ENCODE measurements at regions not wholly inside any gene's neighbourhood (a gene's known extent, or its start where the extent isn't known, plus 50 kb on each side); places are given as distances from the start of the nearest gene placed in this dataset.

DNA sequence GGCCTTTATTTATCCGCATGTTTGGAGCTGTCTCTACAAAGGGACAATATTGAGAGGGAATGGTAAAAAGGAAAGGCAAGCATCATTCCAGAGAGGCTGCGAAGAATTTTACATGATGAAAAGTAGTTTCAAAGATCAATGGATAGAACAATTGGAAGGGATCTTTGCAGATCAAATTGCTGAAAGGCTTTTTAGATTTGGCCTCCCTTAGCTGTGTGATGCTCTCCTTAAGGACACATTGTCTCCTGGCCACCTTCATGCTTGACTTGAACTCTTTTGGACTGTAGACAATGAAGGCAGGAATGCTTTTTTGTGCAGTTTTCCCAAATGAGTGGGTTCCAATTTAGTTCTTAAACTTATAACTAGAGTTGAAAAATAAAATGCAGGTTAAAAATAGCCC, 344.7 kb downstream of the ARL4A start:
- H3K4me1 ChIP-seq (replicated peaks in 1 of 2), result no peaks in the 10 kb centered on the region
- H3K4me3 ChIP-seq, result no peak overlapping the region
- TF ChIP-seq POLR2A (IDR thresholded peaks at IDR 0.05) (no peak), CTCF (IDR thresholded peaks at IDR 0.05) (no peak)
- no peaks in the 10 kb centered on the region for H3K9me3 ChIP-seq (replicated peaks in 1 of 3)
- H3K27ac ChIP-seq, result no peak overlapping the region
- no peaks in the 10 kb centered on the region for H3K36me3 ChIP-seq (replicated peaks in 1 of 2)
- no peak for DNase-seq
- no peaks in the 10 kb centered on the region for H3K27me3 ChIP-seq
- WGBS, 4 donors, result 93 to 98% (median 94%) methylated on average over 2 of the region's 2 CpGs
- intact Hi-C loops (cut with DNase I), result no loop called here

DNA sequence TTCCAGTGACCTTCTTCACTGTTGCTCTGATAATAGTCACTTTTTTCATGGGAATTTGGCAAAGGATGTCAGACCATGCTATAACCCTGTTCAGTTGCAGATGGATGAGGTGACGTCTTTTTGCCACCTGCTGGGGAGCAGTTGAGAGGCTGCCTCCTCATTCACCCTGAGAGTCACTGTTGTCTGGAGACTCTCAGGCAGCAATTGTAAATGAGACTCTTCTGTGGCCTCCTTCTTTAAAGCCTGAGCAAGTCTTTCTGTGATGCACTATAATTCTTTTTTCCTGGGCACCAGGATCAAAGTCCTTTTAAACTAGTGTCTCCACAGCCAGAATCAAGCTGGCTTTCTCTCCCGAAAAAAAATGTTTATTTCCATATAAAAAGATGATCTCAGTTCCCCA, 345.1 kb downstream of the ARL4A start:
- WGBS, 4 donors, result 38 to 61% (median 43%) methylated on average over 2 of the region's 2 CpGs
- Histone ChIP-seq H3K4me3 (no peak overlapping the region), H3K27me3 (no peaks in the 10 kb centered on the region), H3K9me3 (replicated peaks in 1 of 3) (no peaks in the 10 kb centered on the region), H3K27ac (no peak overlapping the region), H3K36me3 (replicated peaks in 1 of 2) (no peaks in the 10 kb centered on the region), H3K4me1 (replicated peaks in 1 of 2) (no peaks in the 10 kb centered on the region)
- no peak for DNase-seq
- intact Hi-C loops (cut with DNase I), result no loop called here
- TF ChIP-seq POLR2A (IDR thresholded peaks at IDR 0.05) (no peak), CTCF (IDR thresholded peaks at IDR 0.05) (no peak)

GRCh38 chr7:13034693-13035092, 347.3 kb downstream of the ARL4A start:
- Histone ChIP-seq H3K27me3 (no peaks in the 10 kb centered on the region), H3K4me1 (replicated peaks in 1 of 2) (no peaks in the 10 kb centered on the region), H3K4me3 (no peak overlapping the region), H3K36me3 (replicated peaks in 1 of 2) (no peaks in the 10 kb centered on the region), H3K27ac (no peak overlapping the region), H3K9me3 (replicated peaks in 1 of 3) (no peaks in the 10 kb centered on the region)
- WGBS, 4 donors, result 78 to 97% (median 86%) methylated on average over 1 of the region's 1 CpG
- intact Hi-C loops (cut with DNase I), result no loop called here
- no peak for TF ChIP-seq POLR2A (IDR thresholded peaks at IDR 0.05)
- no peak for TF ChIP-seq CTCF (IDR thresholded peaks at IDR 0.05)
- DNase-seq, result no peak

DNA sequence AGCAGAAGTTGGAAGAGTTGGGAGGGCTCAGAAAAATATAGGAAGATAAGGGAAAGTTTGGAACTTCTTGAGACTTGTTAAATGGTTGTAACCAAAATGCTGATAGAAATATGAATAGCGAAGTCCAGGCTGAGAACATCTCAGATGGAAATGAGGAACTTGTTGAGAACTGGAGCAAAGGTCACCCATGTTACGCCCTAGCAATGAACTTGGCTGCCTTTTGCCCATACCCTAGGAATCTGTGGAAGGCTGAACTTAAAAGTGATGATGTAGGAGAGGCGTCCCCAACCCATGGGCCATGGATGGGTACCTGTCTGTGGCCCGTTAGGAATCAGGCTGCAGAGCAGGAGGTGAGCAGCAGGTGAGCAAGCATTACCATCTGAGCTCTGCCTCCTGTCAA, 347.8 kb downstream of the ARL4A start:
- Histone ChIP-seq H3K4me1 (replicated peaks in 1 of 2) (no peaks in the 10 kb centered on the region), H3K27ac (no peak overlapping the region), H3K4me3 (no peak overlapping the region), H3K36me3 (replicated peaks in 1 of 2) (no peaks in the 10 kb centered on the region), H3K9me3 (replicated peaks in 1 of 3) (no peaks in the 10 kb centered on the region), H3K27me3 (no peaks in the 10 kb centered on the region)
- TF ChIP-seq CTCF (IDR thresholded peaks at IDR 0.05), result no peak
- TF ChIP-seq POLR2A (IDR thresholded peaks at IDR 0.05), result no peak
- intact Hi-C loops (cut with DNase I), result no loop called here
- DNase-seq, result no peak
- 69 to 79% (median 76%) methylated on average over 4 of the region's 4 CpGs for WGBS, 4 donors
